Skeletal muscle satellite cell (primary cell): ENCODE measurements at regions not wholly inside any gene's neighbourhood (a gene's known extent, or its start where the extent isn't known, plus 50 kb on each side); places are given as distances from the start of the nearest gene placed in this dataset.
"Not testable (repeated sequence)": the region's sequence is repeated elsewhere in the genome, so short reads cannot be mapped to it uniquely, and the experiment has no call there.

Experiments
- H3K27me3 ChIP-seq: 2 replicates; pipeline ENCODE4 v1.7.0; 2013; ENCODE audit warnings: low read length; ENCODE audit not compliant: control insufficient read depth, insufficient read depth
- H3K36me3 ChIP-seq: 2 replicates; pipeline ENCODE4 v1.7.0; 2013; ENCODE audit warnings: mild to moderate bottlenecking, control low read depth, low read length; ENCODE audit not compliant: insufficient read depth
- H3K4me1 ChIP-seq: 2 replicates; pipeline ENCODE4 v1.7.0; 2013; ENCODE audit warnings: low read length; ENCODE audit not compliant: control insufficient read depth, insufficient read depth
- H3K4me2 ChIP-seq: 2 replicates; pipeline ENCODE4 v1.7.0; 2013; ENCODE audit warnings: mild to moderate bottlenecking, low read length
- H3K4me3 ChIP-seq: 2 replicates; pipeline ENCODE4 v1.7.0; 2013; ENCODE audit warnings: low read length
- H3K9ac ChIP-seq: 2 replicates; pipeline ENCODE4 v1.7.0; 2013; ENCODE audit warnings: mild to moderate bottlenecking, low read depth, low read length, moderate library complexity
- H3K9me3 ChIP-seq: replicated peaks from 2 replicates; pipeline ENCODE4 v1.7.0; 2013; ENCODE audit warnings: mild to moderate bottlenecking, control low read depth, low read length

- H3K9ac ChIP-seq, result no peak overlapping the region
- H3K4me2 ChIP-seq, result no peak overlapping the region
- no peak overlapping the region for H3K4me3 ChIP-seq
- H3K9me3 ChIP-seq, result peaks cover 3% of the 10 kb centered on the region
- no peaks in the 10 kb centered on the region for H3K4me1 ChIP-seq
- no peaks in the 10 kb centered on the region for H3K36me3 ChIP-seq
- no peaks in the 10 kb centered on the region for H3K27me3 ChIP-seq
Observed at GRCh38 chr1:104248385-104248784, 498.7 kb downstream of the AMY1C start.

- no peak overlapping the region for H3K4me3 ChIP-seq
- H3K4me2 ChIP-seq, result no peak overlapping the region
- no peaks in the 10 kb centered on the region for H3K9me3 ChIP-seq
- no peaks in the 10 kb centered on the region for H3K27me3 ChIP-seq
- H3K9ac ChIP-seq, result no peak overlapping the region
- no peaks in the 10 kb centered on the region for H3K36me3 ChIP-seq
- no peaks in the 10 kb centered on the region for H3K4me1 ChIP-seq
Observed at GRCh38 chr1:104259481-104259880, 509.8 kb downstream of the AMY1C start.

DNA sequence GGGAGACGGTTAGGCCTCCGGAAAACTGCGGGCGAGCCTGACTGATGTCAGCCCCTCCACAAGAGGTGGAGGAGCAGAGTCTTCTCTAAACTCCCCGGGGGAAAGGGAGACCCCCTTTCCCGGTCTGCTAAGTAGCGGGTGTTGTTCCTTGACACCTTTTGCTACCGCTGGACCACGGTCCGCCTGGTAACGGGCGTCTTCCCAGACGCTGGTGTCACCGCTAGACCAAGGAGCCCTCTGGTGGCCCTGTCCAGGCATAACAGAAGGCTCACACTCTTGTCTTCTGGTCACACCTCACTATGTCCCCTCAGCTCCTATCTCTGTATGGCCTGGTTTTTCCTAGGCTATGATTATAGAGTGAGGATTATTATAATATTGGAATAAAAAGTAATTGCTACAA lies 513.4 kb downstream of the AMY1C start:
- H3K27me3 ChIP-seq, H3K4me1 ChIP-seq, H3K4me2 ChIP-seq, H3K4me3 ChIP-seq, H3K36me3 ChIP-seq, H3K9me3 ChIP-seq, H3K9ac ChIP-seq: not testable (repeated sequence)

DNA sequence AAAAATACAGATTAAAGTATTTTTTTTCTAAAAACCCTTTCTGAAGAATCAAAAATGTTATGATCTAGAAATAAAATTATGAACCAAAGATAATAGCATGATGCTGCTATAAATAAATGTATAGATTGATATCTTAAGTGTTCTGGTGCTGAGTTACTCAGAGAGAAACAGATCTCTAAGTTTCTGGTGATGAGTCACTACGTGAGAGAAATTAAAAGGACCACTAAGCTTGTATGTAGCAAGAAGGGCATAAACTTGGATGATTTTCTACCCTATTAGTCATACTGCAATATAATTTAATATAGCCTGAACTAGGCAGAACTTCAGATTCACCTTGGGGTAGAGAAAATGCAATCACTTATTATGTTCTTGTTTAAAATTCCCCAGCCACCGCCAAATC lies 514.8 kb downstream of the AMY1C start:
- Histone ChIP-seq H3K9ac (no peak overlapping the region), H3K4me3 (no peak overlapping the region), H3K27me3 (no peaks in the 10 kb centered on the region), H3K4me1 (no peaks in the 10 kb centered on the region), H3K9me3 (no peaks in the 10 kb centered on the region), H3K4me2 (no peak overlapping the region), H3K36me3 (no peaks in the 10 kb centered on the region)

DNA sequence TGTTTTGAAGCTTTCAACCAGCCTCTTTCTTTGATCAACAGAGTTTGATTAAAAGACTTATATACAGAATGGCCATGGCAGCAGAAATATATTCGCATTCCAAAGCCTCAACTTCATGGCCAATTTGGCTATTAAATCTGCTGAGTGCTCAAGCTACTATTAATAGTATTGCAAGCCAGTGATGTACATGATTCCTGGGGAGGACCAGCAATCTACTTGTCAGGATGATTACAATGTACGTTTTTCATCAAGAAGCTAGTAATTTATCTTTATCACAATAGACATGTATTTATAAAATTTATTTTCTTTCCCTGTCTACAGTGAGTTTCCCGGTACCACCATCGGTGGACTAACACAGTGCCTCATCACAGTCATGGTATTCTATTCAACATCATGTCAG lies 515.5 kb downstream of the AMY1C start:
- Histone ChIP-seq H3K27me3 (no peaks in the 10 kb centered on the region), H3K4me3 (no peak overlapping the region), H3K36me3 (no peaks in the 10 kb centered on the region), H3K4me1 (no peaks in the 10 kb centered on the region), H3K4me2 (no peak overlapping the region), H3K9me3 (no peaks in the 10 kb centered on the region), H3K9ac (no peak overlapping the region)

- Histone ChIP-seq H3K36me3 (no peaks in the 10 kb centered on the region), H3K4me3 (no peak overlapping the region), H3K4me2 (no peak overlapping the region), H3K9ac (no peak overlapping the region), H3K27me3 (no peaks in the 10 kb centered on the region), H3K4me1 (no peaks in the 10 kb centered on the region), H3K9me3 (no peaks in the 10 kb centered on the region)
Observed at GRCh38 chr1:104266612-104267011, 516.9 kb downstream of the AMY1C start.

- not testable (repeated sequence) for H3K9ac ChIP-seq, H3K4me2 ChIP-seq, H3K9me3 ChIP-seq, H3K36me3 ChIP-seq, H3K4me3 ChIP-seq, H3K4me1 ChIP-seq, H3K27me3 ChIP-seq
Observed at GRCh38 chr1:104288322-104288721, 538.6 kb downstream of the AMY1C start.

DNA sequence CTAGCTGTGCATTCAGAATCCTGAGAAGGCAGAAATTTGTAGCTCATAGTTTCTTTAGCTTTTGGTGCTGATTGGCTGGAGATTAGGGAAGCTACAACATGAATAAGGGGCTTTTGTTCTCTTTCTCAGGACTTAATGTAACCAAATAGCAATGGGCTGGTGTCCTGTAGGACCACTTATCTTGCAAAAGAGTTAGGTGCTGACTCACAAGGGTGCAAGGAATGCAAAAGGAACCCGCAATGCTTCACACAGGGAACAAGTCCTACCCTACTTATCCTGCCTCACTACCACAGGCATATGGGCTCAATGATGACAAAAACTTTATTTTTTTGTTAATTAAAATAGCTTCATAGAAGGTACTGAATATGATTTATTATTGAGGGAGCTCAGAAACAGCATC lies 541.5 kb downstream of the AMY1C start:
- H3K4me1 ChIP-seq, result no peaks in the 10 kb centered on the region
- H3K9me3 ChIP-seq, result peaks cover 9% of the 10 kb centered on the region
- H3K36me3 ChIP-seq, result no peaks in the 10 kb centered on the region
- no peaks in the 10 kb centered on the region for H3K27me3 ChIP-seq
- no peak overlapping the region for H3K9ac ChIP-seq
- H3K4me2 ChIP-seq, result no peak overlapping the region
- H3K4me3 ChIP-seq, result no peak overlapping the region

DNA sequence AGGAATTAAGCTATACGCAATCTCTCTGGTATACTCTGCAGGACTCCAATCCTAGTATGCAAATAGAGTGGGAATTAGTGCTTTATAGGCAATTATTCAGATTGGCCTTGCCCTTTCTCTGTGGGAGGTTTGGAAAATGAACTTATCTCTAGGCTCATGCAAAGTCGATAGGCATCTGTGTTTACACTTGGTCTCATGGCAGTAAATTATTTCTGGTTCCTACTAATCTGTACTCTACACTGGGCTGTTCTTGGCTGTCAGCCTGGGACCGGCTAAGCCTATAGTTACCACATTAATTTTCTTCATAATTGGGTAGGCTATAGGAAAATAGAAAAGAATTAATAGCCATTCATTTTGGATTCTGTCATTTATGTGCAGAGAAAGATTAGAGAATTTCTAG lies 544.6 kb downstream of the AMY1C start:
- Histone ChIP-seq H3K36me3 (no peaks in the 10 kb centered on the region), H3K9me3 (peaks cover 6% of the 10 kb centered on the region), H3K4me2 (no peak overlapping the region), H3K27me3 (no peaks in the 10 kb centered on the region), H3K9ac (no peak overlapping the region), H3K4me1 (no peaks in the 10 kb centered on the region), H3K4me3 (no peak overlapping the region)

DNA sequence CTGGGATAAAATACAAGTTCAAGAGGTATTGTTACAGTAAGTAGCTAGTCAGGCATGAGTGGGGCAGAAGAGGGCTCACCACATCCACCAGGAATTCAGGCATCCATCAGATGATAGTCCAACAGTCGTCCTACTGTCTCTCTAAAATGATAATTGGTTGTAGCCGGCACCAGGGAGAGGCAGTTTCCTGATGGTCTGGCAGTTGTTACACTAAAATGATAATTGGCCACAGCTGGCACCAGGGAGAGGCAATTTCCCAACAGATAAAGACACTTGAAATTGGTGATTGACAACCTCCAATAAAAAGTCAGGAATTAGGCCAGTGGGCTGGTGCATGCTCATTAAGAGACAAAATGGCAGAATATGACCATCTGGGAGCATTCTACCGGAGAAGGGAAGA lies 545.8 kb downstream of the AMY1C start:
- no peak overlapping the region for H3K4me3 ChIP-seq
- H3K4me2 ChIP-seq, result no peak overlapping the region
- H3K36me3 ChIP-seq, result no peaks in the 10 kb centered on the region
- no peak overlapping the region for H3K9ac ChIP-seq
- no peaks in the 10 kb centered on the region for H3K27me3 ChIP-seq
- no peaks in the 10 kb centered on the region for H3K9me3 ChIP-seq
- H3K4me1 ChIP-seq, result no peaks in the 10 kb centered on the region

- Histone ChIP-seq H3K4me3 (no peak overlapping the region), H3K9ac (no peak overlapping the region), H3K4me2 (no peak overlapping the region), H3K9me3 (peaks cover 5% of the 10 kb centered on the region), H3K4me1 (no peaks in the 10 kb centered on the region), H3K27me3 (no peaks in the 10 kb centered on the region), H3K36me3 (no peaks in the 10 kb centered on the region)
Observed at GRCh38 chr1:104309673-104310072, 560.0 kb downstream of the AMY1C start.

DNA sequence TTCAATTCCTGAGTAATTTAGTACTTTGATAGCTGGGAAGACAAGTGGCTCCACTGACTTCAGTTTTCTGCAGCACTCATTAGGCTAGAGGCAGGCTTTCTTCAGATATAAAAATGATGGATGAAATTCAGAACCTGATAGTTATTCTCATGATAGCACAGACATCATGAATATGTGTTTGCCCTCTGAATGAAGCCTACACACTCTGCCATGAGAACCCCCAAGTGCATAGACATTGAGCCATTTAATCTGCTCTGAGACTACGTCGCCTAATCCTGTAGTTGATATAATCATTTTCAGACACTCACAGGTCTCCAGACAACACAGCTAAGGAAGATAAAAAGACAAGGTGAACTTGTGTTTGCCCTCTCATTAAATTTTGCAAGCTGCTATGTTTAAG lies 566.1 kb downstream of the AMY1C start:
- H3K9me3 ChIP-seq, result peaks cover 10% of the 10 kb centered on the region
- H3K27me3 ChIP-seq, result no peaks in the 10 kb centered on the region
- H3K36me3 ChIP-seq, result no peaks in the 10 kb centered on the region
- no peak overlapping the region for H3K4me3 ChIP-seq
- H3K4me1 ChIP-seq, result no peaks in the 10 kb centered on the region
- H3K4me2 ChIP-seq, result no peak overlapping the region
- H3K9ac ChIP-seq, result no peak overlapping the region

DNA sequence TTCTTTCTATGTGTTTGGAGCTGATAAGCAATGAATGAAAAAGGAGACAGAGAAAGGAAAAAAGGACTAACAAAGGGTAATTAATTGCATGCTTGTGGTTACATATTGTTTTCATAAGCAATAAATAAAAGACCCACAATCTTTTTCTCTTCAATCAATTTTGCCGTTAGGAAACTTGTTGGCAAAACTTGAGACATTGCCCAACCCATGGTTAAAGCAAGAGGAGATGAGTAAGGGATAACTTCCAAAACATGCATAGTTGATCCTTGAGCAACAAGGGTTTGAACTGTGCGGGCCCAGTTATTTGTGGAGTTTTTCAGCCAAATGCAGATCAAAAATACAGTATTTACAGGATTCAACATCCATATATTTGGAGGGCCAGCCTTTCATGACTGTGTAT lies 572.4 kb downstream of the AMY1C start:
- H3K36me3 ChIP-seq, result no peaks in the 10 kb centered on the region
- H3K9me3 ChIP-seq, result peaks cover 5% of the 10 kb centered on the region
- no peak overlapping the region for H3K4me2 ChIP-seq
- no peaks in the 10 kb centered on the region for H3K27me3 ChIP-seq
- no peaks in the 10 kb centered on the region for H3K4me1 ChIP-seq
- H3K9ac ChIP-seq, result no peak overlapping the region
- no peak overlapping the region for H3K4me3 ChIP-seq
